ENCODE measurements at regions not wholly inside any gene's neighbourhood (a gene's known extent, or its start where the extent isn't known, plus 50 kb on each side); places are given as distances from the start of the nearest gene placed in this dataset.
"Not testable (repeated sequence)": the region's sequence is repeated elsewhere in the genome, so short reads cannot be mapped to it uniquely, and the experiment has no call there.

- DNase-seq: no peak
Observed at GRCh38 chrX:86887341-86887740, 630.3 kb upstream of the KLHL4 start.

- no peak for DNase-seq
Observed at GRCh38 chrX:86910027-86910426, 607.6 kb upstream of the KLHL4 start.

GRCh38 chrX:86910602-86911311 lies 606.8 kb upstream of the KLHL4 start:
- DNase-seq: no peak

- no peak for DNase-seq
Observed at GRCh38 chrX:86914569-86914968, 603.0 kb upstream of the KLHL4 start.

GRCh38 chrX:86917959-86918358 lies 599.6 kb upstream of the KLHL4 start:
- no peak for DNase-seq

- DNase-seq: no peak
Observed at GRCh38 chrX:86930419-86930818, 587.2 kb upstream of the KLHL4 start.

- DNase-seq: no peak
Observed at GRCh38 chrX:86935988-86936387, 581.6 kb upstream of the KLHL4 start.

- DNase-seq: peak; percentile 10 to 14
Observed at GRCh38 chrX:86946569-86946968, 571.0 kb upstream of the KLHL4 start.

- DNase-seq: no peak
Observed at GRCh38 chrX:86964321-86964720, 553.3 kb upstream of the KLHL4 start.

GRCh38 chrX:86981326-86981879 lies 536.2 kb upstream of the KLHL4 start:
- no peak for DNase-seq

GRCh38 chrX:86987351-86987750 lies 530.3 kb upstream of the KLHL4 start:
- DNase-seq: not testable (repeated sequence)

- DNase-seq: no peak
Observed at GRCh38 chrX:87003031-87003430, 514.6 kb upstream of the KLHL4 start.

GRCh38 chrX:87005183-87005582 lies 512.4 kb upstream of the KLHL4 start:
- no peak for DNase-seq

GRCh38 chrX:87005885-87006284 lies 511.7 kb upstream of the KLHL4 start:
- DNase-seq: no peak

- DNase-seq: no peak
Observed at GRCh38 chrX:87006561-87006960, 511.0 kb upstream of the KLHL4 start.

GRCh38 chrX:87017210-87017609 lies 500.4 kb upstream of the KLHL4 start:
- no peak for DNase-seq

GRCh38 chrX:87033115-87033514 lies 484.5 kb upstream of the KLHL4 start:
- not testable (repeated sequence) for DNase-seq

- DNase-seq: no peak
Observed at GRCh38 chrX:87045352-87045751, 472.2 kb upstream of the KLHL4 start.

GRCh38 chrX:87049567-87049966 lies 468.0 kb upstream of the KLHL4 start:
- DNase-seq: no peak

- DNase-seq: no peak
Observed at GRCh38 chrX:87063642-87064041, 454.0 kb upstream of the KLHL4 start.

GRCh38 chrX:87064502-87064901 lies 453.1 kb upstream of the KLHL4 start:
- DNase-seq: no peak

- DNase-seq: no peak
Observed at GRCh38 chrX:87067795-87068369, 449.7 kb upstream of the KLHL4 start.

GRCh38 chrX:87078231-87078630 lies 439.4 kb upstream of the KLHL4 start:
- no peak for DNase-seq

- DNase-seq: no peak
Observed at GRCh38 chrX:87098477-87098876, 419.1 kb upstream of the KLHL4 start.

Measured in right lung (tissue), 2 donors.